ENCODE measurements at regions not wholly inside any gene's neighbourhood (a gene's known extent, or its start where the extent isn't known, plus 50 kb on each side); places are given as distances from the start of the nearest gene placed in this dataset.

GRCh38 chr4:38567457-38567856 is 96.5 kb upstream of the KLF3 start:
- DNase-seq = no peak

- DNase-seq = no peak
Observed at GRCh38 chr4:38568768-38569167, 95.2 kb upstream of the KLF3 start.

DNA sequence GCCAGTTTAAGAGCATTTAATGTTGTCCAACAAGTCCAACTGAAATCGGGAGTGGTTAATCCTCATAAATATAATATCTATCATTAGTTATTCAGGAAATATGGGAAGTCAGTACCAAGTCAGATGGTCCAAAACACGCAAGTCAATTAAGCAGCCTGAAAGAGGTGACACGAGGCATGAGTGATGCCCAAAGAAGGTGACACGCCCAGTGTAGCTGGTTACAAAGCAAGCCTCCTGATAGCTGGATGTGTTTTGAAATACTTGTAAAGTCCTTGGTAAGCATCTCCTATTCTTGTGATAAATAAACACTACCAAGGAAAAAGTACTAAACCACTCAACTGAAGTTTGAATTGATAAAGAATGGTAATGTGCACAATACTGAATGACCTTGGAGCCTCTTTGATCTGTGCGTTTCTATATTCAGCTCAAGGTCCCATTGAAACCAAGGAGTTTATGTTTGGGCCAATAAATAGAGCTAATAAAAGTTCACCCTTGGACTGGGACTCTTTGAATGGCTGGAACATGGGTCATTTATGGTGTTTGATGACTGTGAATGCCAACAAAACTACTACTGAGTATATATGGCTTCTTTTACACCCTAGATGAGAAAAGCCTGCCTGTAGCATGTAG is 93.2 kb upstream of the KLF3 start:
- DNase-seq = no peak

DNA sequence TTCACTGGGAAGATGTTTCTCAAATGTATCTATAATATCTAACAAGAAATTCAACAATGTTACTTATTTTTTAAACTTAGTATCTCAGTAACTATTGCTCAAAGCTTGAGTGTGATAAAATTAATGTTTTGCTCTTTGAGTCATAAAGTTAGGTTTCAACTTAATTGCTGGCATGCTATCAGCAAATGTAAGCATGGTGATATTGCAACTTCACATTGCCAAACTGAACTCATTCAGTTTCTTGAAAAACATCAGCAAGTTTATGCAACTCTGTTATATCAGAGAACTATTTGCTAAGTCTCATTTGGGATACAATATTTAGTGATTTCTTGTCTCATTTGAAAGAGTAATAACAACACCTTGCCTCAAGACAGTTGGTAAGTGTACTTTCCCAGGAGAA is 91.2 kb upstream of the KLF3 start:
- DNase-seq = no peak

GRCh38 chr4:38574559-38575333 is 89.3 kb upstream of the KLF3 start:
- no peak for DNase-seq

DNA sequence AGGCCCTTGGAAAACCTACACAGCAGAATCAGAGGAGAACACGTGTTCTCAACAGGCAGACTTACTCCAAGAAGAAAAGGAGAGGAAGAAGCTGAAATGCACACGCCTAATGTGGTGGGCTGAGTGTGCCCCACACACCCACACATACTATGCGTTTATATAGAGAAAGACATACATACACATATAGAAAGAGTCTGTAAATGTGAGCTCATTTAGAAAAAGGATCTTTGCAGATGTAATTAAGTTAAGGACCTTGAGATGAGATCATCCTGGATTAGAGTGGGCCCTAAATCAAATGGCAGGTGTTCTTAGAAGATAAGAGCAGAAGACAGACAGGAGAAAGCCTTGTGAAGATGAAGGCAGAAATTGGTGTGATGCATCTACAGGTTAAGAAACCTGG is 87.2 kb upstream of the KLF3 start:
- no peak for DNase-seq

GRCh38 chr4:38577462-38577861 is 86.5 kb upstream of the KLF3 start:
- no peak for DNase-seq

- DNase-seq = no peak
Observed at GRCh38 chr4:38581426-38582106, 82.4 kb upstream of the KLF3 start.

DNA sequence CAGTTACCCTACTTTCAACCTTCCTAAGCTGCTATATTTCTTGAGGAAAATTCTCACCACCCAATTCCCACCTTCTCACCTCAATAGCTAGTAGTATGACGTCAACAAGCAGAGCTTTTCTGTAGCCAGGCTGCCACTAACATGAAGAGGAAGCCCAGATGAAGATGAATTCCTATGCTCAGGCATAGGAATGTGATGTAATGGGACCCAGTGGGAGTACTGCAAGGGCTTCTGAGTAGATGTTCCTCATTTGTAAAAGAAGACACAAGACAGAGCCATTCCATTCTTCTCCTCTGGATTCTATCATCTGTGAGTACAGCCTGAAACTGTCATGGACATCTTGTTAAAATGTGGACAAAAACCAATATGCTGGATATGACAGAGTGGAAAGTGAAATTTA is 81.6 kb upstream of the KLF3 start:
- DNase-seq = no peak

- no peak for DNase-seq
Observed at GRCh38 chr4:38582889-38583470, 81.0 kb upstream of the KLF3 start.

GRCh38 chr4:38585871-38586270 is 78.1 kb upstream of the KLF3 start:
- no peak for DNase-seq

- DNase-seq = no peak
Observed at GRCh38 chr4:38587106-38587505, 76.9 kb upstream of the KLF3 start.

- no peak for DNase-seq
Observed at GRCh38 chr4:38590046-38590445, 74.0 kb upstream of the KLF3 start.

GRCh38 chr4:38591617-38592337 is 72.2 kb upstream of the KLF3 start:
- DNase-seq = no peak

DNA sequence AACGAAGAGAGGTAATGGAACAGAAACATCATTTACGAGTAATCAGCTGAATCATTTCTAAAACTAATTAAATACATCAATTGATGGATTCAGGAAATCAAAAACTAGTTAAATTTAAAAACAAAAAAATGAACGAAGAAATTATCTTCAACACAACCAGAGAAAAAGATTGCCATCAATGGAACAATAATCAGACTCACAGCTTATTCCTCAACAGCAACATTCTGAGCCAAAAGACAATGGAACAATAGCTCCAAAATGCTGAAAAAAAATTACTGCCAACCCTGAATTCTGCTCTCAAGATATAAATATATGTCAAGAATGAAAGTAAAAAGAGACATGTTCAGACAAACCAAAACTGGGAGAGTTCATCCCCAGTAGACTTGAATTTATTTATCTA is 65.5 kb upstream of the KLF3 start:
- DNase-seq = no peak

DNA sequence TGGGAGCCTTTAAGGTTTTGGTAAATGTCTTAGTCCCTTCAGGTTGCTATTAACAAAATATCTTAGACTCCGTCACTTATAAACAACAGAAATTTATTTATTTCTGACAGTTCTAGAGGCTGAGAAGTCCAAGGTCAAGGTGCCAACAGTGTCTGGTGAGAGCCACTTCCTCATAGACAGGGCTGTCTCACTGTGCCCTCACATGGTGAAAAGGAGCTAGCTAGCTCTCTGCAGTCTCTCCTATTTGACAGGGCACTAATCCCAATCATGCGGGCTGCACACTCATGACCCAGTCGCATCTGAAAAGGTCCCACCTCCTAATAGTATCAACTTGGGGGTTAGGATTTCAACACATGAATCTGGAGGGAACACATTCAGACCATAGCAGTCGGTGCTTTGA is 63.4 kb upstream of the KLF3 start:
- DNase-seq = no peak

GRCh38 chr4:38601244-38601915 is 62.6 kb upstream of the KLF3 start:
- no peak for DNase-seq

GRCh38 chr4:38601916-38602291 is 62.1 kb upstream of the KLF3 start:
- DNase-seq = no peak

GRCh38 chr4:38603652-38604051 is 60.3 kb upstream of the KLF3 start:
- DNase-seq = no peak

GRCh38 chr4:38605181-38605752 is 58.7 kb upstream of the KLF3 start:
- no peak for DNase-seq

- DNase-seq = no peak
Observed at GRCh38 chr4:38605753-38606586, 58.0 kb upstream of the KLF3 start.

Data from eye (tissue), 1 donor.